ENCODE measurements at regions not wholly inside any gene's neighbourhood (a gene's known extent, or its start where the extent isn't known, plus 50 kb on each side); places are given as distances from the start of the nearest gene placed in this dataset.

DNA sequence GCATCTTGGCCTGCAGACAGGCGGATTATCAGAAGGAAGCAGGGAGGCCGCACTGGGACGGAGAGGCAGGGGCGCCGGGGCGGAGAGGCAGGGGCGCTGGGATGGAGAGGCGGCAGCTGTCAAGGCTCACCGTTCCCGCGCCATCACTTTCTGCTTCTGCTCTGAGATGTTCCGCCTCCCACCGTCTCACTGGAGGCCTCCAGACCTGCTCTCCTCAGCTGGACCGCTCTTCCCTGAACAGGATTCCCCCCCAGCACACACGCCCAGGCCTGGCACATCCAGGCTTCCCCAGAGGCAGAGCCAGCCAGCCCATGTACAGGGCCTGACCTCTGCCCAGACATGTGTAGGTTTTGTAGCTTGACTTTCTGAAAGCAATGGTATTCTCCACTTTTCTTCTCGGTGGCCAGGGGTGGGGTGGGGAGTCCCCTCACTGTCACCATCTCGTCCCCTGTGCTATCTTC lies 84.1 kb downstream of the RIPK4 start (continued):
- no peak for TF ChIP-seq GATA2 (CRISPR knock-in tag; IDR thresholded peaks at IDR 0.05)
- TF ChIP-seq YY1 (IDR thresholded peaks at IDR 0.05; ENCODE audit: low read depth), result no peak

DNA sequence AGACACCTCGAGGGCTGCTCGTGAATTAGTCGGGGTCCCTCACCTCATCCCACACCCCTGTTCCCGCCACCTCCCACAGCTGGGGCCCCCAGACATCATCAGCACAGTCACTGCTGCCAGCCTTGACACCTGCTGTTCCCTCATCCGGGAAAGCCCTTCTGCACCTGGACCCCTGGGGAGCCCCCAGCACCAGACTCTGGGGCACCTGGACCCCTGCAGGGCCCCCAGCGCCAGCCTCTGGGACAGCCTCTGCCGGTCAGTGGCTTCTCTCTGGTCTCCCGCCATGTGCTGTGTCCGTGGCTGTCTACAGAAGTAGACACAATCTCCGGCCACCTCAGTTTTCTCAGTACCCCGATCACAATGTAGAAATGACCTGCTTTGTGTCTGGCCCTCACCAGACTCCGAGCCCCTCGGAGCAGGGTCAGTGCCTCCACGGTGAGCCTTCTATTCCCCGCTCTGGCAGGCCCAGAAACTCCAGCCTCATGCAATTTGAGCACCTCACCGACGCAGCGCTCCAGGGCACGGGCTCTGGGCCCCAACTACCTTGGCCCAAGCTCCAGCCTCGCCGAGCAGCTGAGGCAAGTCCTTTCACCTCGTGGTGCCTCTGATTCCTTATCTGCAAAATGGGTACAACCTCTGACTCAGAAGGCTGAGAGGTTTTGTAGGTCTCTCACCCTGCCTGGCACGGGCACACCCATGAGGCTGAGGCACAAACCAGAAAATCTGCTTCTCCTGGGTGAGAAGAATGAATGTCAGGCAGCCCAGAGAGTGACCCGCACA lies 84.7 kb downstream of the RIPK4 start:
- H2AFZ ChIP-seq (ENCODE audit: low read depth), result no peak overlapping the region
- no peaks in the 10 kb centered on the region for H3K9me3 ChIP-seq
- DNase-seq, result no peak
- H3K4me1 ChIP-seq (ENCODE audit: control insufficient read depth in 1 of 2, insufficient read depth in 2 of 2, low read depth in 1 of 2, low read length in 1 of 2), result peaks cover 3 to 16% of the 10 kb centered on the region in 2 experiments; a peak in 3 of 4 replicates
- H3K9ac ChIP-seq, result no peak overlapping the region
- H3K36me3 ChIP-seq (replicated peaks in 1 of 2; ENCODE audit: control insufficient read depth in 1 of 2, insufficient read depth in 2 of 2, low read length in 1 of 2), result no peaks in the 10 kb centered on the region
- no peaks in the 10 kb centered on the region for H3F3A ChIP-seq (replicated peaks; ENCODE audit: insufficient read depth)
- no peak overlapping the region for H3K27ac ChIP-seq (ENCODE audit: low read depth in 2 of 2, low read length in 1 of 2)
- POLR2A ChIA-PET, result no interaction called here
- TF ChIP-seq, protein P1, sequence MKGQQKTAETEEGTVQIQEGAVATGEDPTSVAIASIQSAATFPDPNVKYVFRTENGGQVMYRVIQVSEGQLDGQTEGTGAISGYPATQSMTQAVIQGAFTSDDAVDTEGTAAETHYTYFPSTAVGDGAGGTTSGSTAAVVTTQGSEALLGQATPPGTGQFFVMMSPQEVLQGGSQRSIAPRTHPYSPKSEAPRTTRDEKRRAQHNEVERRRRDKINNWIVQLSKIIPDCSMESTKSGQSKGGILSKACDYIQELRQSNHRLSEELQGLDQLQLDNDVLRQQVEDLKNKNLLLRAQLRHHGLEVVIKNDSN (IDR thresholded peaks at IDR 0.05; ENCODE audit: borderline replicate concordance, low read depth), result no peak
- TF ChIP-seq MEF2A (IDR thresholded peaks at IDR 0.05; ENCODE audit: borderline replicate concordance, low read depth), result no peak
- no peak for TF ChIP-seq JUND (IDR thresholded peaks at IDR 0.05)
- TF ChIP-seq, protein P2, sequence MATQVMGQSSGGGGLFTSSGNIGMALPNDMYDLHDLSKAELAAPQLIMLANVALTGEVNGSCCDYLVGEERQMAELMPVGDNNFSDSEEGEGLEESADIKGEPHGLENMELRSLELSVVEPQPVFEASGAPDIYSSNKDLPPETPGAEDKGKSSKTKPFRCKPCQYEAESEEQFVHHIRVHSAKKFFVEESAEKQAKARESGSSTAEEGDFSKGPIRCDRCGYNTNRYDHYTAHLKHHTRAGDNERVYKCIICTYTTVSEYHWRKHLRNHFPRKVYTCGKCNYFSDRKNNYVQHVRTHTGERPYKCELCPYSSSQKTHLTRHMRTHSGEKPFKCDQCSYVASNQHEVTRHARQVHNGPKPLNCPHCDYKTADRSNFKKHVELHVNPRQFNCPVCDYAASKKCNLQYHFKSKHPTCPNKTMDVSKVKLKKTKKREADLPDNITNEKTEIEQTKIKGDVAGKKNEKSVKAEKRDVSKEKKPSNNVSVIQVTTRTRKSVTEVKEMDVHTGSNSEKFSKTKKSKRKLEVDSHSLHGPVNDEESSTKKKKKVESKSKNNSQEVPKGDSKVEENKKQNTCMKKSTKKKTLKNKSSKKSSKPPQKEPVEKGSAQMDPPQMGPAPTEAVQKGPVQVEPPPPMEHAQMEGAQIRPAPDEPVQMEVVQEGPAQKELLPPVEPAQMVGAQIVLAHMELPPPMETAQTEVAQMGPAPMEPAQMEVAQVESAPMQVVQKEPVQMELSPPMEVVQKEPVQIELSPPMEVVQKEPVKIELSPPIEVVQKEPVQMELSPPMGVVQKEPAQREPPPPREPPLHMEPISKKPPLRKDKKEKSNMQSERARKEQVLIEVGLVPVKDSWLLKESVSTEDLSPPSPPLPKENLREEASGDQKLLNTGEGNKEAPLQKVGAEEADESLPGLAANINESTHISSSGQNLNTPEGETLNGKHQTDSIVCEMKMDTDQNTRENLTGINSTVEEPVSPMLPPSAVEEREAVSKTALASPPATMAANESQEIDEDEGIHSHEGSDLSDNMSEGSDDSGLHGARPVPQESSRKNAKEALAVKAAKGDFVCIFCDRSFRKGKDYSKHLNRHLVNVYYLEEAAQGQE (IDR thresholded peaks at IDR 0.05; ENCODE audit: low read depth, low read length), result no peak
- no peak for TF ChIP-seq NRF1 (IDR thresholded peaks at IDR 0.05; ENCODE audit: low read depth, low read length)
- TF ChIP-seq EP300 (IDR thresholded peaks at IDR 0.05; ENCODE audit: borderline replicate concordance in 1 of 2, low read depth in 1 of 2, low read length in 1 of 2), result no peak
- TF ChIP-seq, protein P3, sequence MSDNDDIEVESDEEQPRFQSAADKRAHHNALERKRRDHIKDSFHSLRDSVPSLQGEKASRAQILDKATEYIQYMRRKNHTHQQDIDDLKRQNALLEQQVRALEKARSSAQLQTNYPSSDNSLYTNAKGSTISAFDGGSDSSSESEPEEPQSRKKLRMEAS (IDR thresholded peaks at IDR 0.05; ENCODE audit: low read depth), result no peak
- no peak for TF ChIP-seq RAD21 (IDR thresholded peaks at IDR 0.05; ENCODE audit: low read length)
- TF ChIP-seq, protein P4, sequence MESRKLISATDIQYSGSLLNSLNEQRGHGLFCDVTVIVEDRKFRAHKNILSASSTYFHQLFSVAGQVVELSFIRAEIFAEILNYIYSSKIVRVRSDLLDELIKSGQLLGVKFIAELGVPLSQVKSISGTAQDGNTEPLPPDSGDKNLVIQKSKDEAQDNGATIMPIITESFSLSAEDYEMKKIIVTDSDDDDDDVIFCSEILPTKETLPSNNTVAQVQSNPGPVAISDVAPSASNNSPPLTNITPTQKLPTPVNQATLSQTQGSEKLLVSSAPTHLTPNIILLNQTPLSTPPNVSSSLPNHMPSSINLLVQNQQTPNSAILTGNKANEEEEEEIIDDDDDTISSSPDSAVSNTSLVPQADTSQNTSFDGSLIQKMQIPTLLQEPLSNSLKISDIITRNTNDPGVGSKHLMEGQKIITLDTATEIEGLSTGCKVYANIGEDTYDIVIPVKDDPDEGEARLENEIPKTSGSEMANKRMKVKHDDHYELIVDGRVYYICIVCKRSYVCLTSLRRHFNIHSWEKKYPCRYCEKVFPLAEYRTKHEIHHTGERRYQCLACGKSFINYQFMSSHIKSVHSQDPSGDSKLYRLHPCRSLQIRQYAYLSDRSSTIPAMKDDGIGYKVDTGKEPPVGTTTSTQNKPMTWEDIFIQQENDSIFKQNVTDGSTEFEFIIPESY (IDR thresholded peaks at IDR 0.05; ENCODE audit: borderline replicate concordance, low read depth), result no peak
- TF ChIP-seq YY1 (IDR thresholded peaks at IDR 0.05; ENCODE audit: low read depth), result no peak
- TF ChIP-seq NFIC (IDR thresholded peaks at IDR 0.05; ENCODE audit: borderline replicate concordance), result no peak
- TF ChIP-seq GABPA (IDR thresholded peaks at IDR 0.05; ENCODE audit: low read depth), result no peak
- TF ChIP-seq, protein P5, sequence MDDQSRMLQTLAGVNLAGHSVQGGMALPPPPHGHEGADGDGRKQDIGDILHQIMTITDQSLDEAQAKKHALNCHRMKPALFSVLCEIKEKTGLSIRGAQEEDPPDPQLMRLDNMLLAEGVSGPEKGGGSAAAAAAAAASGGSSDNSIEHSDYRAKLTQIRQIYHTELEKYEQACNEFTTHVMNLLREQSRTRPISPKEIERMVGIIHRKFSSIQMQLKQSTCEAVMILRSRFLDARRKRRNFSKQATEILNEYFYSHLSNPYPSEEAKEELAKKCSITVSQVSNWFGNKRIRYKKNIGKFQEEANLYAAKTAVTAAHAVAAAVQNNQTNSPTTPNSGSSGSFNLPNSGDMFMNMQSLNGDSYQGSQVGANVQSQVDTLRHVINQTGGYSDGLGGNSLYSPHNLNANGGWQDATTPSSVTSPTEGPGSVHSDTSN (IDR thresholded peaks at IDR 0.05), result no peak
- no peak for TF ChIP-seq FOSL2 (IDR thresholded peaks at IDR 0.05; ENCODE audit: borderline replicate concordance, low read depth)
- TF ChIP-seq, protein P6, sequence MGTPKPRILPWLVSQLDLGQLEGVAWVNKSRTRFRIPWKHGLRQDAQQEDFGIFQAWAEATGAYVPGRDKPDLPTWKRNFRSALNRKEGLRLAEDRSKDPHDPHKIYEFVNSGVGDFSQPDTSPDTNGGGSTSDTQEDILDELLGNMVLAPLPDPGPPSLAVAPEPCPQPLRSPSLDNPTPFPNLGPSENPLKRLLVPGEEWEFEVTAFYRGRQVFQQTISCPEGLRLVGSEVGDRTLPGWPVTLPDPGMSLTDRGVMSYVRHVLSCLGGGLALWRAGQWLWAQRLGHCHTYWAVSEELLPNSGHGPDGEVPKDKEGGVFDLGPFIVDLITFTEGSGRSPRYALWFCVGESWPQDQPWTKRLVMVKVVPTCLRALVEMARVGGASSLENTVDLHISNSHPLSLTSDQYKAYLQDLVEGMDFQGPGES (IDR thresholded peaks at IDR 0.05; ENCODE audit: low read depth, low read length), result no peak
- no peak for TF ChIP-seq RCOR1 (IDR thresholded peaks at IDR 0.05; ENCODE audit: low read length)
- no peak for TF ChIP-seq TEAD4 (IDR thresholded peaks at IDR 0.05; ENCODE audit: borderline replicate concordance, insufficient read depth)
- no peak for TF ChIP-seq CHD2 (IDR thresholded peaks at IDR 0.05; ENCODE audit: low read length, partially characterized antibody)
- no peak for TF ChIP-seq ELF1 (IDR thresholded peaks at IDR 0.05)
- no peak for TF ChIP-seq FOXJ3 (CRISPR knock-in tag; IDR thresholded peaks at IDR 0.05)
- H3K79me2 ChIP-seq (ENCODE audit: insufficient read depth), result no peaks in the 10 kb centered on the region
- H3K4me3 ChIP-seq (ENCODE audit: low read depth in 2 of 2, low read length in 1 of 2), result no peak overlapping the region
- H3K9me2 ChIP-seq, result no peaks in the 10 kb centered on the region
- CTCF ChIA-PET, result no interaction called here
- H3K4me2 ChIP-seq, result no peak overlapping the region
- WGBS (ENCODE audit: low lambda C conversion rate), result 81% methylated on average over 19 of the region's 24 CpGs
- no peaks in the 10 kb centered on the region for H4K20me1 ChIP-seq (ENCODE audit: insufficient read depth)
- no peaks in the 10 kb centered on the region for H3K27me3 ChIP-seq (ENCODE audit: insufficient read depth)

Data from SK-N-SH (cell line).